ENCODE measurements at regions not wholly inside any gene's neighbourhood (a gene's known extent, or its start where the extent isn't known, plus 50 kb on each side); places are given as distances from the start of the nearest gene placed in this dataset.

GRCh38 chr22:26835023-26835422, 177.6 kb downstream of the MIAT start:
- H3K9ac ChIP-seq (ENCODE audit: low read length), result no peak overlapping the region
- no peaks in the 10 kb centered on the region for H3K36me3 ChIP-seq (replicated peaks; ENCODE audit: low read depth, low read length)
- H3K4me1 ChIP-seq (ENCODE audit: low read length), result no peaks in the 10 kb centered on the region
- no peak overlapping the region for H2AFZ ChIP-seq (ENCODE audit: low read depth, low read length)
- H3K9me3 ChIP-seq (ENCODE audit: insufficient read depth, low read length), result no peaks in the 10 kb centered on the region
- TF ChIP-seq CTCF (IDR thresholded peaks at IDR 0.05; ENCODE audit: low read depth, low read length) (no peak), EZH2phosphoT487 (IDR thresholded peaks at IDR 0.05; ENCODE audit: low read depth) (no peak)
- no peak overlapping the region for H3K27ac ChIP-seq (ENCODE audit: low read length)
- no peaks in the 10 kb centered on the region for H4K20me1 ChIP-seq (ENCODE audit: insufficient read depth, low read length)
- no peak overlapping the region for H3K4me2 ChIP-seq (ENCODE audit: low read length)
- H3K27me3 ChIP-seq (ENCODE audit: low read depth, low read length), result peaks cover 32% of the 10 kb centered on the region
- no peak overlapping the region for H3K4me3 ChIP-seq (ENCODE audit: low read length)
- H3K79me2 ChIP-seq (ENCODE audit: low read length), result no peaks in the 10 kb centered on the region

- TF ChIP-seq EZH2phosphoT487 (IDR thresholded peaks at IDR 0.05; ENCODE audit: low read depth) (no peak), CTCF (IDR thresholded peaks at IDR 0.05; ENCODE audit: low read depth, low read length) (peak; percentile 82)
Measured at GRCh38 chr22:26835929-26836528, 178.6 kb downstream of the MIAT start.

GRCh38 chr22:26837784-26838470, 180.5 kb downstream of the MIAT start:
- Histone ChIP-seq H3K4me2 (ENCODE audit: low read length) (no peak overlapping the region), H2AFZ (ENCODE audit: low read depth, low read length) (no peak overlapping the region), H3K27ac (ENCODE audit: low read length) (no peak overlapping the region), H4K20me1 (ENCODE audit: insufficient read depth, low read length) (no peaks in the 10 kb centered on the region), H3K4me3 (ENCODE audit: low read length) (no peak overlapping the region), H3K4me1 (ENCODE audit: low read length) (no peaks in the 10 kb centered on the region), H3K79me2 (ENCODE audit: low read length) (no peaks in the 10 kb centered on the region), H3K27me3 (ENCODE audit: low read depth, low read length) (peaks cover 23% of the 10 kb centered on the region), H3K9ac (ENCODE audit: low read length) (no peak overlapping the region), H3K9me3 (ENCODE audit: insufficient read depth, low read length) (no peaks in the 10 kb centered on the region), H3K36me3 (replicated peaks; ENCODE audit: low read depth, low read length) (no peaks in the 10 kb centered on the region)
- TF ChIP-seq CTCF (IDR thresholded peaks at IDR 0.05; ENCODE audit: low read depth, low read length) (no peak), EZH2phosphoT487 (IDR thresholded peaks at IDR 0.05; ENCODE audit: low read depth) (no peak)

More at GRCh38 chr22:26835929-26836528, 178.6 kb downstream of the MIAT start:
- no peak overlapping the region for H3K4me3 ChIP-seq (ENCODE audit: low read length)
- no peaks in the 10 kb centered on the region for H3K79me2 ChIP-seq (ENCODE audit: low read length)
- no peak overlapping the region for H2AFZ ChIP-seq (ENCODE audit: low read depth, low read length)
- H4K20me1 ChIP-seq (ENCODE audit: insufficient read depth, low read length), result no peaks in the 10 kb centered on the region
- no peaks in the 10 kb centered on the region for H3K36me3 ChIP-seq (replicated peaks; ENCODE audit: low read depth, low read length)
- H3K9me3 ChIP-seq (ENCODE audit: insufficient read depth, low read length), result no peaks in the 10 kb centered on the region
- H3K4me1 ChIP-seq (ENCODE audit: low read length), result no peaks in the 10 kb centered on the region
- no peak overlapping the region for H3K27ac ChIP-seq (ENCODE audit: low read length)
- peaks cover 35% of the 10 kb centered on the region for H3K27me3 ChIP-seq (ENCODE audit: low read depth, low read length)
- no peak overlapping the region for H3K9ac ChIP-seq (ENCODE audit: low read length)
- no peak overlapping the region for H3K4me2 ChIP-seq (ENCODE audit: low read length)

- no peaks in the 10 kb centered on the region for H3K9me3 ChIP-seq (ENCODE audit: insufficient read depth, low read length)
- no peak for TF ChIP-seq CTCF (IDR thresholded peaks at IDR 0.05; ENCODE audit: low read depth, low read length)
- TF ChIP-seq EZH2phosphoT487 (IDR thresholded peaks at IDR 0.05; ENCODE audit: low read depth), result no peak
- H3K79me2 ChIP-seq (ENCODE audit: low read length), result no peaks in the 10 kb centered on the region
- H3K36me3 ChIP-seq (replicated peaks; ENCODE audit: low read depth, low read length), result no peaks in the 10 kb centered on the region
- no peak overlapping the region for H3K4me3 ChIP-seq (ENCODE audit: low read length)
- H3K4me1 ChIP-seq (ENCODE audit: low read length), result no peaks in the 10 kb centered on the region
- H3K27me3 ChIP-seq (ENCODE audit: low read depth, low read length), result peaks cover 27% of the 10 kb centered on the region
- no peak overlapping the region for H3K4me2 ChIP-seq (ENCODE audit: low read length)
- no peak overlapping the region for H3K27ac ChIP-seq (ENCODE audit: low read length)
- no peaks in the 10 kb centered on the region for H4K20me1 ChIP-seq (ENCODE audit: insufficient read depth, low read length)
- H2AFZ ChIP-seq (ENCODE audit: low read depth, low read length), result no peak overlapping the region
- H3K9ac ChIP-seq (ENCODE audit: low read length), result no peak overlapping the region
Measured at GRCh38 chr22:26838471-26838825, 181.1 kb downstream of the MIAT start.
